Vagina (tissue), 2 donors: ENCODE measurements at regions not wholly inside any gene's neighbourhood (a gene's known extent, or its start where the extent isn't known, plus 50 kb on each side); places are given as distances from the start of the nearest gene placed in this dataset.

ENCODE experiments used
- POLR2A ChIP-seq, 2 donors: fragments of 450-650 bp; IDR thresholded peaks; one replicate each; pipeline ENCODE4 v1.6.1; 2017; ENCODE audit warnings: antibody characterized with exemption in 2 of 2, mild to moderate bottlenecking in 2 of 2, moderate library complexity in 2 of 2
- POLR2AphosphoS5 ChIP-seq, 2 donors: sonication (generic); formaldehyde crosslinking; IDR thresholded peaks; one replicate each; pipeline ENCODE4 v1.9.0; 2017; ENCODE audit warnings: antibody characterized with exemption in 2 of 2, mild to moderate bottlenecking in 2 of 2, low read depth in 1 of 2; ENCODE audit not compliant: insufficient read depth in 1 of 2
- TF ChIP-seq, protein P1 (sequence below), 3 experiments: fragments of 450-650 bp in 2 of 3; fragments of 200-600 bp in 1 of 3; sonication (generic) in 1 of 3; IDR thresholded peaks; one replicate each; pipeline ENCODE4 v1.5.1; 2017 to 2019; ENCODE audit warnings: antibody characterized with exemption in 3 of 3, mild to moderate bottlenecking in 2 of 3, moderate library complexity in 2 of 3

DNA sequence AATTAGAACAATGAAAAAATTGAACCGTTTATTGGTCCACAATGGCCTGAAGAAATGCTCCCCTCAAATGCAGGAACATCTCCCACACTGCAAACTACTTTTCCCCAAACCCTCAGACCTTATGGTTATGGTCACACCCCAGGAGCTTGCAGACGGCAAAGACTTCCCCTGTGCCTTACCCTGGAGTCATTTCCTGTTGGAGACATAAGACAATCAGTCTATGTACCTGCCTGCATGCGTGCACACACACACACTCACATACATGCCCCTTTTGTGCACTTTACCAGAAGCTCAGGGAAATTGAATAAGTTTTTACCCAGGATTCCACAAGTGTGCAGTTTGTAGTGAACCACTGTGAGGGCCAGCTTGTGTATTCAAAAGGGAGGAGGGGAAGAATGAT, 281.9 kb upstream of the CELF4 start:
- TF ChIP-seq, protein P1, sequence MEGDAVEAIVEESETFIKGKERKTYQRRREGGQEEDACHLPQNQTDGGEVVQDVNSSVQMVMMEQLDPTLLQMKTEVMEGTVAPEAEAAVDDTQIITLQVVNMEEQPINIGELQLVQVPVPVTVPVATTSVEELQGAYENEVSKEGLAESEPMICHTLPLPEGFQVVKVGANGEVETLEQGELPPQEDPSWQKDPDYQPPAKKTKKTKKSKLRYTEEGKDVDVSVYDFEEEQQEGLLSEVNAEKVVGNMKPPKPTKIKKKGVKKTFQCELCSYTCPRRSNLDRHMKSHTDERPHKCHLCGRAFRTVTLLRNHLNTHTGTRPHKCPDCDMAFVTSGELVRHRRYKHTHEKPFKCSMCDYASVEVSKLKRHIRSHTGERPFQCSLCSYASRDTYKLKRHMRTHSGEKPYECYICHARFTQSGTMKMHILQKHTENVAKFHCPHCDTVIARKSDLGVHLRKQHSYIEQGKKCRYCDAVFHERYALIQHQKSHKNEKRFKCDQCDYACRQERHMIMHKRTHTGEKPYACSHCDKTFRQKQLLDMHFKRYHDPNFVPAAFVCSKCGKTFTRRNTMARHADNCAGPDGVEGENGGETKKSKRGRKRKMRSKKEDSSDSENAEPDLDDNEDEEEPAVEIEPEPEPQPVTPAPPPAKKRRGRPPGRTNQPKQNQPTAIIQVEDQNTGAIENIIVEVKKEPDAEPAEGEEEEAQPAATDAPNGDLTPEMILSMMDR (IDR thresholded peaks at IDR 0.05) = no peak
- TF ChIP-seq POLR2A (IDR thresholded peaks at IDR 0.05) = no peak
- no peak for TF ChIP-seq POLR2AphosphoS5 (IDR thresholded peaks at IDR 0.05; ENCODE audit: insufficient read depth in 1 of 2, low read depth in 1 of 2)
